IMR-90 (cell line): ENCODE measurements at regions not wholly inside any gene's neighbourhood (a gene's known extent, or its start where the extent isn't known, plus 50 kb on each side); places are given as distances from the start of the nearest gene placed in this dataset.

Source experiments
- ATAC-seq: fragments of 200-7000 bp; cut with Tn5 transposase; 2 replicates; pipeline ENCODE4 v1.9.1; 2020; ENCODE audit warnings: low read depth, mild to moderate bottlenecking, moderate library complexity
- BruUV-seq: library from RNA; stranded (reverse); fragments of 400-500 nt; replicated peaks from 2 replicates; lab custom pipeline; 2021; lab: Mats Ljungman, UMichigan
- CTCF ChIA-PET: fragments of 300-600 bp; formaldehyde crosslinking; extraction: SDS; loops from one replicate; lab custom pipeline; 2021; ENCODE audit warnings: antibody characterized with exemption; lab: Yijun Ruan, JAX
- POLR2A ChIA-PET: fragments of 300-600 bp; sonication (Branson Sonifier 250); formaldehyde crosslinking; loops from one replicate; lab custom pipeline; 2022; ENCODE audit warnings: antibody characterized with exemption; ENCODE audit not compliant: unreplicated experiment; lab: Charles Lee
- DNase-seq: peaks from one replicate; pipeline ENCODE4 v3.0.0; 2013
- H2AFZ ChIP-seq: replicated peaks from 2 replicates; pipeline ENCODE3; 2013; ENCODE audit warnings: low read length, mild to moderate bottlenecking; ENCODE audit not compliant: poor library complexity
- H2AK5ac ChIP-seq: 2 replicates; pipeline ENCODE4 v1.6.1; 2013; ENCODE audit warnings: low read depth, low read length, inconsistent platforms
- H2AK9ac ChIP-seq: replicated peaks from 2 replicates; pipeline ENCODE3; 2013; ENCODE audit warnings: mild to moderate bottlenecking, low read depth, low read length, moderate library complexity; ENCODE audit not compliant: poor library complexity
- H2BK120ac ChIP-seq: 2 replicates; pipeline ENCODE4 v1.6.1; 2013; ENCODE audit warnings: low read depth, low read length, inconsistent platforms
- H2BK15ac ChIP-seq: 3 replicates; pipeline ENCODE4 v1.6.1; 2013; ENCODE audit warnings: low read depth, low read length, inconsistent platforms
- H2BK20ac ChIP-seq: 2 replicates; pipeline ENCODE4 v1.6.1; 2013; ENCODE audit warnings: low read depth, mild to moderate bottlenecking, inconsistent platforms, low read length, moderate library complexity
- H2BK5ac ChIP-seq: 2 replicates; pipeline ENCODE4 v1.6.1; 2013; ENCODE audit warnings: mild to moderate bottlenecking, low read depth, low read length, inconsistent platforms; ENCODE audit not compliant: poor library complexity, severe bottlenecking
- H3K14ac ChIP-seq: replicated peaks from 2 replicates; pipeline ENCODE4 v1.6.1; 2013; ENCODE audit warnings: low read depth, low read length, inconsistent platforms
- H3K18ac ChIP-seq: 2 replicates; pipeline ENCODE4 v1.6.1; 2013; ENCODE audit warnings: low read depth, low read length, control low read depth
- H3K23ac ChIP-seq: 2 replicates; pipeline ENCODE4 v1.6.1; 2013; ENCODE audit warnings: low read depth, low read length, inconsistent platforms
- H3K27ac ChIP-seq: 2 replicates; pipeline ENCODE4 v1.5.1; 2013; ENCODE audit warnings: mild to moderate bottlenecking, control low read depth, low read length; ENCODE audit not compliant: insufficient read depth
- H3K27me3 ChIP-seq: 2 replicates; pipeline ENCODE4 v1.6.1; 2013; ENCODE audit warnings: low read length; ENCODE audit not compliant: control insufficient read depth, insufficient read depth
- H3K36me3 ChIP-seq: 2 replicates; pipeline ENCODE4 v1.6.1; 2013; ENCODE audit warnings: low read length, mixed read lengths; ENCODE audit not compliant: control insufficient read depth, insufficient read depth
- H3K4ac ChIP-seq: 2 replicates; pipeline ENCODE4 v1.6.1; 2013; ENCODE audit warnings: low read depth, low read length, inconsistent platforms
- H3K4me1 ChIP-seq: 2 replicates; pipeline ENCODE4 v1.6.1; 2013; ENCODE audit warnings: low read length, mixed read lengths; ENCODE audit not compliant: control insufficient read depth, insufficient read depth
- H3K4me2 ChIP-seq: 2 replicates; pipeline ENCODE4 v1.6.1; 2013; ENCODE audit warnings: low read depth, mild to moderate bottlenecking, control low read depth, low read length, moderate library complexity
- H3K4me3 ChIP-seq: 2 replicates; pipeline ENCODE4 v1.5.1; 2013; ENCODE audit warnings: low read depth, mild to moderate bottlenecking, control low read depth, low read length, moderate library complexity; ENCODE audit not compliant: insufficient read depth
- H3K56ac ChIP-seq: 2 replicates; pipeline ENCODE4 v1.6.1; 2013; ENCODE audit warnings: low read length, inconsistent platforms; ENCODE audit not compliant: insufficient read depth; ENCODE audit errors: extremely low read depth
- H3K79me1 ChIP-seq, 2 experiments: 2 replicates each; pipeline ENCODE4 v1.6.1; 2013; ENCODE audit warnings: low read length in 2 of 2, inconsistent platforms in 1 of 2, low read depth in 1 of 2
- H3K9ac ChIP-seq: 2 replicates; pipeline ENCODE4 v1.6.1; 2013; ENCODE audit warnings: low read depth, low read length, control low read depth
- H3K9me1 ChIP-seq: 2 replicates; pipeline ENCODE4 v1.6.1; 2013; ENCODE audit warnings: low read length, inconsistent platforms; ENCODE audit not compliant: insufficient read depth
- H3K9me3 ChIP-seq: 2 replicates; pipeline ENCODE4 v1.6.1; 2013; ENCODE audit warnings: low read length; ENCODE audit not compliant: control insufficient read depth, insufficient read depth
- H4K20me1 ChIP-seq: 2 replicates; pipeline ENCODE4 v1.6.1; 2013; ENCODE audit warnings: low read length, inconsistent platforms; ENCODE audit not compliant: insufficient read depth
- H4K5ac ChIP-seq: 2 replicates; pipeline ENCODE4 v1.6.1; 2013; ENCODE audit warnings: mild to moderate bottlenecking, low read depth, low read length, control low read depth
- H4K8ac ChIP-seq, 2 experiments: 2 replicates each; pipeline ENCODE4 v1.6.1; 2013; ENCODE audit warnings: low read depth in 2 of 2, low read length in 2 of 2, control low read depth in 1 of 2, inconsistent platforms in 1 of 2
- H4K91ac ChIP-seq: 2 replicates; pipeline ENCODE4 v1.6.1; 2013; ENCODE audit warnings: low read depth, low read length, inconsistent platforms; ENCODE audit not compliant: insufficient read depth
- RFX5 ChIP-seq: IDR thresholded peaks from 2 replicates; pipeline ENCODE4 v1.8.0; 2012; ENCODE audit warnings: low read depth, mild to moderate bottlenecking, low read length, moderate library complexity
- WGBS, 2 experiments: methylation state at CpG; one replicate each; pipeline versions ENCODE4 v1.1.5 to v1.1.7; 2013; ENCODE audit warnings: missing lambda C conversion rate in 2 of 2; ENCODE audit not compliant: insufficient read length in 1 of 2; ENCODE audit errors: extremely low coverage in 2 of 2; 5-methylcytosine and 5-hydroxymethylcytosine counted together
- dilution Hi-C: fragments of 300-500 bp; cut with HindIII; formaldehyde crosslinking; loops from one replicate; pipeline ENCODE4 v1.14.3; 2018; ENCODE audit warnings: low sequenced_read_pairs; ENCODE audit not compliant: unreplicated experiment
- in situ Hi-C: fragments of 300-500 bp; cut with MboI; formaldehyde crosslinking; loops from 3 replicates; pipeline ENCODE4 v1.14.3; 2019; ENCODE audit warnings: low sequenced_read_pairs, inconsistent platforms, mixed read lengths
- intact Hi-C: fragments of 100-400 bp; cut with micrococcal nuclease; formaldehyde crosslinking; loops from 2 replicates; pipeline ENCODE4 v1.10.0; 2022

- Histone ChIP-seq H2AK5ac (no peak overlapping the region), H3K36me3 (no peaks in the 10 kb centered on the region), H3K79me1 (no peaks in the 10 kb centered on the region), H3K9me1 (no peaks in the 10 kb centered on the region), H3K4me3 (no peak overlapping the region), H3K4me2 (no peak overlapping the region), H2AFZ (no peak overlapping the region), H4K91ac (no peak overlapping the region), H3K4me1 (no peaks in the 10 kb centered on the region), H3K27me3 (peaks cover 15% of the 10 kb centered on the region), H3K18ac (no peak overlapping the region), H3K56ac (no peak overlapping the region), H4K5ac (no peak overlapping the region), H3K9ac (no peak overlapping the region), H2BK15ac (no peak overlapping the region), H3K23ac (no peak overlapping the region), H2AK9ac (no peak overlapping the region), H2BK20ac (no peak overlapping the region), H4K8ac (no peak overlapping the region), H4K20me1 (no peaks in the 10 kb centered on the region), H2BK120ac (no peak overlapping the region), H3K27ac (no peak overlapping the region), H3K4ac (no peak overlapping the region), H3K14ac (no peak overlapping the region), H3K9me3 (peaks cover 5% of the 10 kb centered on the region; the same call in 1 of the 2 replicates), H2BK5ac (no peak overlapping the region)
- dilution Hi-C loops (no loop called here), intact Hi-C loops (no loop called here), in situ Hi-C loops (no loop called here)
- BruUV-seq = no TSS peak
- POLR2A ChIA-PET = no interaction called here
- DNase-seq (no peak), ATAC-seq (no peak)
- no CpG with 5 or more reads among the region's 2 CpGs for WGBS, 2 experiments
- CTCF ChIA-PET = no interaction called here
- TF ChIP-seq RFX5 = no peak
Observed at GRCh38 chr2:128488434-128488833, 169.8 kb upstream of the HS6ST1 start.
